Esophagus muscularis mucosa (tissue), 4 donors: ENCODE measurements at regions not wholly inside any gene's neighbourhood (a gene's known extent, or its start where the extent isn't known, plus 50 kb on each side); places are given as distances from the start of the nearest gene placed in this dataset.

ENCODE experiments used
- DNase-seq: peaks from one replicate; pipeline ENCODE4 v3.0.0-alpha.2; 2017; ENCODE audit errors: extremely low spot score
- H3K27ac ChIP-seq, 4 donors: fragments of 200-600 bp; sonication (generic); replicated peaks in 1 of 4; 1 replicate in 3 of 4; 2 replicates in 1 of 4; pipeline ENCODE4 v1.5.1; 2016 to 2019; ENCODE audit warnings: mild to moderate bottlenecking in 1 of 4
- H3K27me3 ChIP-seq, 4 donors: fragments of 200-600 bp; sonication (generic); one replicate each; pipeline versions ENCODE4 v1.5.1 to v1.6.0; 2016 to 2019
- H3K36me3 ChIP-seq, 4 donors: fragments of 200-600 bp; sonication (generic); one replicate each; pipeline ENCODE4 v1.5.1; 2016 to 2019
- H3K4me1 ChIP-seq, 4 donors: fragments of 200-600 bp; sonication (generic); one replicate each; pipeline ENCODE4 v1.5.1; 2016 to 2019
- H3K4me3 ChIP-seq, 4 donors: fragments of 200-600 bp; sonication (generic); 1 replicate in 2 of 4; 2 replicates in 2 of 4; pipeline ENCODE4 v1.5.1; 2016 to 2019; ENCODE audit warnings: mild to moderate bottlenecking in 4 of 4, moderate library complexity in 1 of 4
- H3K9me3 ChIP-seq, 4 donors: fragments of 200-600 bp; sonication (generic); 1 replicate in 3 of 4; 2 replicates in 1 of 4; pipeline ENCODE4 v1.5.1; 2016 to 2019
- CTCF ChIP-seq, 3 experiments: fragments of 200-600 bp in 2 of 3; fragments of 450-650 bp in 1 of 3; sonication (generic) in 2 of 3; IDR thresholded peaks; one replicate each; pipeline ENCODE4 v1.5.1; 2017 to 2019; ENCODE audit warnings: antibody characterized with exemption in 3 of 3, mild to moderate bottlenecking in 2 of 3, moderate library complexity in 1 of 3
- EP300 ChIP-seq: sonication (generic); formaldehyde crosslinking; IDR thresholded peaks from one replicate; pipeline ENCODE4 v1.6.1; 2017; ENCODE audit warnings: antibody characterized with exemption
- POLR2A ChIP-seq: fragments of 450-650 bp; IDR thresholded peaks from one replicate; pipeline ENCODE4 v1.6.1; 2017; ENCODE audit warnings: antibody characterized with exemption, moderate library complexity, mild to moderate bottlenecking, low read depth
- POLR2AphosphoS5 ChIP-seq, 2 donors: sonication (generic); formaldehyde crosslinking; IDR thresholded peaks; one replicate each; pipeline ENCODE4 v1.6.1; 2017; ENCODE audit warnings: antibody characterized with exemption in 2 of 2
- WGBS: methylation state at CpG from one replicate; pipeline ENCODE4 v1.1.5; 2018; 5-methylcytosine and 5-hydroxymethylcytosine counted together
- intact Hi-C: fragments of 100-400 bp; cut with DNase I; formaldehyde crosslinking; loops from one replicate; pipeline ENCODE4 v1.15.1; 2023

GRCh38 chr13:44887515-44887914 is 101.8 kb downstream of the NUFIP1 start:
- Histone ChIP-seq H3K27me3 (no peaks in the 10 kb centered on the region), H3K4me1 (peaks cover 8 to 22% (median 19%) of the 10 kb centered on the region in 4 donors), H3K4me3 (no peak overlapping the region), H3K27ac (peak overlapping the region; percentile 50 to 78 (median 65)), H3K36me3 (no peaks in the 10 kb centered on the region), H3K9me3 (no peaks in the 10 kb centered on the region)
- TF ChIP-seq EP300, result no peak
- TF ChIP-seq CTCF (IDR thresholded peaks at IDR 0.05), result no peak
- no peak for TF ChIP-seq POLR2A
- no peak for TF ChIP-seq POLR2AphosphoS5 (IDR thresholded peaks at IDR 0.05)
- WGBS, result 64% methylated on average over 1 of the region's 2 CpGs
- intact Hi-C loops, result no loop called here
- no peak for DNase-seq

- TF ChIP-seq POLR2A (no peak), POLR2AphosphoS5 (IDR thresholded peaks at IDR 0.05) (no peak), CTCF (IDR thresholded peaks at IDR 0.05) (no peak), EP300 (no peak)
- 75% methylated on average over 4 of the region's 5 CpGs for WGBS
- no peaks in the 10 kb centered on the region for H3K9me3 ChIP-seq
- H3K27me3 ChIP-seq, result no peaks in the 10 kb centered on the region
- H3K36me3 ChIP-seq, result no peaks in the 10 kb centered on the region
- no peak overlapping the region for H3K4me3 ChIP-seq
- H3K27ac ChIP-seq, result no peak overlapping the region
- DNase-seq, result no peak
- peaks cover 8 to 22% (median 19%) of the 10 kb centered on the region in 4 donors for H3K4me1 ChIP-seq
- intact Hi-C loops, result no loop called here
These were observed 105.1 kb downstream of the NUFIP1 start for GRCh38 chr13:44884076-44884729.

GRCh38 chr13:44879452-44880058 is 109.7 kb downstream of the NUFIP1 start:
- intact Hi-C loops, result no loop called here
- no peaks in the 10 kb centered on the region for H3K27me3 ChIP-seq
- H3K9me3 ChIP-seq, result peaks cover 0 to 6% (median 0%) of the 10 kb centered on the region in 4 donors
- H3K4me3 ChIP-seq, result no peak overlapping the region
- no peak overlapping the region for H3K27ac ChIP-seq
- no peak for DNase-seq
- H3K36me3 ChIP-seq, result no peaks in the 10 kb centered on the region
- TF ChIP-seq POLR2AphosphoS5 (IDR thresholded peaks at IDR 0.05) (peak in 1 of 2 donors; percentile 10), POLR2A (no peak), EP300 (no peak), CTCF (IDR thresholded peaks at IDR 0.05) (peak; percentile 21 to 42 (median 41))
- H3K4me1 ChIP-seq, result peaks cover 0 to 8% (median 1%) of the 10 kb centered on the region in 4 donors
- WGBS, result 85% methylated on average over 4 of the region's 5 CpGs

GRCh38 chr13:44876782-44877324 is 112.4 kb downstream of the NUFIP1 start:
- WGBS, result 88% methylated on average over 18 of the region's 22 CpGs

More at GRCh38 chr13:44876782-44877324, 112.4 kb downstream of the NUFIP1 start:
- H3K27ac ChIP-seq, result no peak overlapping the region
- H3K9me3 ChIP-seq, result peaks cover 0 to 6% (median 0%) of the 10 kb centered on the region in 4 donors
- peaks cover 4 to 18% (median 12%) of the 10 kb centered on the region in 4 donors for H3K4me1 ChIP-seq
- no peaks in the 10 kb centered on the region for H3K27me3 ChIP-seq
- no peak overlapping the region for H3K4me3 ChIP-seq
- intact Hi-C loops, result no loop called here
- no peak for DNase-seq
- TF ChIP-seq EP300 (no peak), CTCF (IDR thresholded peaks at IDR 0.05) (peak in 1 of 3 experiments; percentile 27)
- no peaks in the 10 kb centered on the region for H3K36me3 ChIP-seq
